HL-60 (cell line): ENCODE measurements at regions not wholly inside any gene's neighbourhood (a gene's known extent, or its start where the extent isn't known, plus 50 kb on each side); places are given as distances from the start of the nearest gene placed in this dataset.

Experiments used
- DNase-seq, 2 experiments: peaks; one replicate each; pipeline ENCODE4 v3.0.0-alpha.2; 2010 to 2020; ENCODE audit warnings: low read depth in 1 of 2, low spot score in 1 of 2
- H3K27ac ChIP-seq: fragments of 250-450 bp; sonication (Bioruptor Pico); replicated peaks from 2 replicates; pipeline ENCODE4 v1.5.1; 2020; ENCODE audit warnings: mild to moderate bottlenecking, moderate library complexity
- H3K27me3 ChIP-seq: fragments of 250-450 bp; sonication (Bioruptor Pico); 2 replicates; pipeline ENCODE4 v1.5.1; 2021; ENCODE audit warnings: mild to moderate bottlenecking, moderate library complexity; ENCODE audit not compliant: insufficient read depth, poor library complexity, severe bottlenecking
- H3K4me3 ChIP-seq: replicated peaks from 2 replicates; pipeline ENCODE4 v1.5.1; 2011; ENCODE audit warnings: mild to moderate bottlenecking, control low read depth, low read length; ENCODE audit not compliant: insufficient read depth
- CTCF ChIP-seq: IDR thresholded peaks from one replicate; pipeline ENCODE4 v1.5.1; 2011; ENCODE audit warnings: low read length, control low read depth, inconsistent platforms; ENCODE audit not compliant: insufficient read depth
- GABPA ChIP-seq: IDR thresholded peaks from 2 replicates; pipeline ENCODE4 v1.6.1; 2012; ENCODE audit warnings: low read depth
- POLR2AphosphoS5 ChIP-seq: IDR thresholded peaks from 2 replicates; pipeline ENCODE4 v1.6.1; 2012; ENCODE audit warnings: low read depth
- REST ChIP-seq: IDR thresholded peaks from 2 replicates; pipeline ENCODE4 v1.6.1; 2012; ENCODE audit warnings: low read depth; ENCODE audit not compliant: insufficient replicate concordance
- SPI1 ChIP-seq: IDR thresholded peaks from 2 replicates; pipeline ENCODE4 v1.6.1; 2012; ENCODE audit warnings: low read depth, mild to moderate bottlenecking, borderline replicate concordance

- no peak for TF ChIP-seq CTCF
- no peak for TF ChIP-seq REST
- no peak for TF ChIP-seq POLR2AphosphoS5
- no peak for TF ChIP-seq GABPA
- no peak for TF ChIP-seq SPI1
- Histone ChIP-seq H3K27ac (no peak overlapping the region), H3K4me3 (no peak overlapping the region), H3K27me3 (no peaks in the 10 kb centered on the region)
- DNase-seq = no peak
Observed at GRCh38 chr13:105541565-105541964, 993.9 kb downstream of the EFNB2 start.

- H3K27me3 ChIP-seq = no peaks in the 10 kb centered on the region
- no peak overlapping the region for H3K27ac ChIP-seq
- TF ChIP-seq REST = no peak
- no peak for TF ChIP-seq SPI1
- no peak for TF ChIP-seq GABPA
- no peak for TF ChIP-seq POLR2AphosphoS5
- TF ChIP-seq CTCF = no peak
- H3K4me3 ChIP-seq = no peak overlapping the region
- no peak for DNase-seq
Observed at GRCh38 chr13:105538346-105538745, 997.1 kb downstream of the EFNB2 start.

GRCh38 chr13:105537113-105537512, 998.3 kb downstream of the EFNB2 start:
- no peak for DNase-seq
- Histone ChIP-seq H3K27ac (no peak overlapping the region), H3K4me3 (no peak overlapping the region), H3K27me3 (no peaks in the 10 kb centered on the region)
- TF ChIP-seq SPI1 = no peak
- no peak for TF ChIP-seq CTCF
- TF ChIP-seq REST = no peak
- no peak for TF ChIP-seq GABPA
- no peak for TF ChIP-seq POLR2AphosphoS5
